Muscle of back (tissue), 3 donors: ENCODE measurements at regions not wholly inside any gene's neighbourhood (a gene's known extent, or its start where the extent isn't known, plus 50 kb on each side); places are given as distances from the start of the nearest gene placed in this dataset.

Source experiments
- DNase-seq, 3 donors: peaks; one replicate each; pipeline versions ENCODE4 v3.0.0 to v3.0.0-alpha.2; 2013

DNA sequence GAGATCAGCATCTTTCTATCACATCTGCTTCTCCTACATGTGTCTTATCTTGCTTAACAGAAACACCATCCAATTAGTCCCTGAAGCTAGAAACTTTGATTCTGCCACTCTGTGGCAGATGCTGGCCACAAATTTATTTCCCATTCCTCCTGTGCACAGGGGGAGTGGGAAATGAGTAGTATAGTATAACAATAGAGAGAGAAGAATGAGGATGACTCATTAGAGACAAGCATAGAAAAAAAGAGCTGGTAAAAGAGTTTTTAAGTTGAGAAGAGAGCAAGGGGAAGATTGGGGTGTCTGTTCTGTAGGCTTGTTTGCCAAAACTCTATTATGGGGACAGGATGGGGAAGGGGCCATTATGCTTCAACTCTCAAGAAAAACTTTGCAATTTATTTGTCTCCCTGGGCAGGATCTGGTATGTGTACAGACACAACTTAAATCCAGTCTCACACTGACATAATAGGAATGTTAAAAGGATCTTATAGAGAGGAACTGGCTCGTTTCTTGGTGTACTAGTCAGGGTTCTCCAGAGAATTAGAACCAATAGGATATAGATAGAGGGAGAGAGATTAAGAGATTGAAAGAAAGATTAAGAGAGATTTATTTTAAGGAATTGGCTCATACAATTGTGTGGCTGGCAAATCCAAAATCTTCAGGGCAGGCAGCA lies 142.6 kb upstream of the CPSF6 start:
- DNase-seq: peak in 1 of 3 donors; percentile 22

DNA sequence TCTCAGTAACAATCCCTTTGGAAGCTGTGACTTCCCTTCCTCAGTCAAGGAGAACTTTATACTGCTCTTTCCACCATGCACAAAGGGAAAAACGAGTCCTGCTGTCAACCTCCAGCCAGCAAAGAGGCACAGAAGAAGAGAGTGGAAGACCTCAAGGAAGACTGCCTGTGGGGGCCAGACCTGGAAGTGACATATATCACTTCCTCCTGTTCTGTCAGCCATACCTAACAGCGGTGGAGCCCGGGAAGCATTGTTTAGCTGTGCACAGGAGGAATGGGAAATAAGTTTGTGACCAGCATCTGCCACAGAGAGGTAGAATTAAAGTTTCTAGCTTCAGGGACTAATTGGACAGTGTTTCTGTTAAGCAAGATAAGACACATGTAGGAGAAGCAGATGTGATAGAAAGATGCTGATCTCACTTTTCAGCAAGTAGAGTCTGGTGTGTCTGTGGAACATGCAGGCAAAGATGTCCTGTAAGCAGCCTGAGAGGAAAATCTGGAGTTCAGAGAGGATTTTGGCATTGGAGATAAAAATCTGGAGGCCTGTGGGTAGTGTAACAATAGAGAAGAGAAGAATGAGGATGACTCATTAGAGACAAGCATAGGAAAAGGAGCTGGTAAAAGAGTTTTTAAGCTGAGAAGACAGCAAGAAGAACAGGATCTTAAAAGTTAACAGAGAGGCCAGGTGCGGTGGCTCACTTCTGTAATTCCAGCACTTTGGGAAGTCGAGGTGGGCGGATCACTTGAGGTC lies 141.6 kb upstream of the CPSF6 start:
- peak in 1 of 3 donors; percentile 14 for DNase-seq

DNA sequence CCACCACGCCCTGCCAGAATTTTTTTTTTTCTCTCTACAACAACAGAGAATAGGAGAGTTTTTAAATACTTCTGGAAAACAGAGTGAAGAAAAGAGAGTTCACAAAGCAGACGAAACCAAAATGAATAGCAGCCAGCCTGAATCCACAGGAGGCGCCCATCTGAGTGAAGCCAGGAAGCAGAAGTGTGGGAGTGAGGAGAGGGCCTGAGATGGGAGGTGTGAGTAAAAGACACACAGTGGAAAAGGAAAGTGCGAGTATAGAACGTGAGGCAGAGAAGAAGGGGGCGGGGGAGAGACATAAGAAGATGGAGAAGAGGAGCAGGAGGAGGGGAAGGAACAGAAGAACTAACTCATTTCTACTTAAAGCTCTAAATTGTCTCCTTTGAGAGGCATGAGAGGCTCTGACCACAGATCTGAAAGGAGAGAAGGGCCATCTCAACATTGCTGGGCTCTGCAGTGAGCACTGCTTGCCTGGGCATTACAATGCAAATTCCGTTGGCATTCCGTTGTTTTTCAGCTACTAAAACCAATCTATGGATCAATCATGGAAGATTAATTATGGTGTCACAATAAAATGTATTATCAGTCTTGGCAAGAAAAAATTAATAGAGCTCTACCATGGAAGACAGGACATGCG lies 140.1 kb upstream of the CPSF6 start:
- DNase-seq: peak in 1 of 3 donors; percentile 32

DNA sequence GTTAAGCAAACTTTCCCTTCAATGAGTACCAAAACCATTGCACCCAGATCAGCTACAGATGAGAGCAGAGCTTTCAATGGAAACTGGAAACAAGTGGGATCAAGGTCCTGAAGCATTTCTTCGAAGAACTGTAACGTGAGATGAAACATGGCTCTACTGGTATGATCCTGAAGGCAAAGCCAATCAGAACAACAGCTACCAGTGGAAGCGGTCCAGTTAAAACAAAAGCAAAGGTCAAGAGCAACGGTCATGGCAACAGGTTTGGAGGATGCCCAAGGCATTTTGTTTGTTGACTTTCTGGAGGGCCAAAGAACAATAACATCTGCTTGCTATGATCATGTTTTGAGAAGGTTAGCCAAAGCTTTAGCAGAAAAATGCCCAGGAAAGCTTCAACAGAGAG lies 137.9 kb upstream of the CPSF6 start:
- no peak for DNase-seq

DNA sequence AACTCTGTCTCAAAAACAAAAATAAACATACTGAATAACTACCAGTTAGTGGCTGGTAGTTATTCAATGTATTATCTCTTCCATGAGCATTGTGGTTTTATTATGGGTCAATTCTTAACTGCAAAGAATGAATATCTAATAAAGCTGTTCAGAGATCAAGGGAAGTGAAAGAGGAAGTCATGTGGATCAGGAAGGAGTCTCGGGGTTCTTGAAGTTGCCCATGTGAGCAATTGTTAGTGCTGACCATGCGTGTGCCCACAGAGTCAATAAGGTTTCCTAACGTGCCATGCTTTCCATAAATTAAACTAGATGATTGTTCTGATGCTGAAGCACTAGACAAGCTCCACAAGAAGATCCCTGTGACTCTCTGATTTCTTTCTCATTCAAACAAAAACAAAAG lies 136.5 kb upstream of the CPSF6 start:
- DNase-seq: peak in 1 of 3 donors; percentile 34

DNA sequence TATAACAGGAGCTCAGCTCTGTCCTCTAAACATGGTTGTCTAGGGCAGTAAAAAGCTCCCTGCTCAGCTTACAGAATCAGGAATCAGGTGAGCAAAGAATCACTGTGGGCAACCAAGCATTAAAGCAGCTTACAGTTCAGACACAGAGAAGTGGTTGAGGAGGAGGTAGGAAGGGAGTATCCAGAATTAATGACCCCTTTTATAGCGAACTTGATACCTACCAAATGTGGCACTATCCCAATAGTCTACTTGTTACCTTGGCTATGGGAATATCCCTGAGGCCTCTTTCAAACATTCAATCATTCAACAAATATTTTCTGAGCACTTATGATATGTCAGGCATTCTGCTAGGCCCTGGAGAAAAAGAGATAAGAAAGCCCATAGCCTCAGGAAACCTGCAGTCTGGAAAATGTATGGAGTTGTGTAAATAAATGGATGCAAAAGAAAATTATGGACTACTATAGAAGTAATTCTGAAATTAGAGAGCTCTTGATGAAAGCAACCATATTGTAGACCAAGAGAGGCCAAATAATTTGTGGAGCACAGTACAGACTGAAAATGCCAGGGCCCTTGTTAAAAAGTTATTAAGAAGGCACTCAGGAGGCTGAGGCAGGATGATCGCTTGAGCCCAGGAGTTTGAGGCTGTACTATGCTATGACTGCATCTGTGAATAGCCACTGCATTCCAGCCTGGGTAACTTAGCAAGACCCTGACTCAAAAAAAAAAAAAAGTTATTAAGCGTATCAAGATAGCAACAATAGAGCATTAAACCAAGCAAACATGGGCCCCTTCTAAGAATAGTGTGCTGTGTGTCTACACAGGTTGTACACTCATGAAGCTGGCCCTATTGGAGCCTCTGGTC lies 134.0 kb upstream of the CPSF6 start:
- DNase-seq: no peak

DNA sequence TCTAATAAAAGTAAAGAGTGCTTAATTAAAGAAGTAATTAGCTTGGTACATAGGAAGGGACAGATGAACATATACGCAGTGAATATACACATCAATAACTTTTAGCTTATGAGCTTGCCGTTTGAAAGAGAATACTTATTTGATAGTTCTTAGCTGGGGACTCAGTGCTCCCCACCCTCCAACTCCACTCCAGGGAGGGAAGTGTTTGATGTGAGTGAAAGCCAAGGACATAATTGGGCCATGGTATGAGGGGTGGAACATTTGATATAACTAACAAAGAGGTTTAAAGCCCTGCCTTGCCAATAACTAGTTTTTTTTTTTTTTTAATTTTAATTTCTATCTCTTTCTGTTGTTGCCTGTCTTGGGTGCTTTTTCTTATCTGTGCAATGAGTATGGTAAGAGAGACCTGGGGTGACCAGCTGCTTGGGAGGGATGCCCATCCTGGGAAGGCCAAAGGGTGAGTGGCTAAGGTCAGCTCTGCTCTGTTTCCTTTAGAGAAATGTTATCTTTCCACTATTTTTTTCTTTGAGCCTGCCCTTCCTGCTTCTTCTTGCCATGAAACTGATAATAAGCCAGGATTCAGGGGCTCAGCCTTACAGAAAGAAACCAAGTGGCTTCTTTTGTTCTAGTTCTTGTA lies 132.8 kb upstream of the CPSF6 start:
- no peak for DNase-seq

DNA sequence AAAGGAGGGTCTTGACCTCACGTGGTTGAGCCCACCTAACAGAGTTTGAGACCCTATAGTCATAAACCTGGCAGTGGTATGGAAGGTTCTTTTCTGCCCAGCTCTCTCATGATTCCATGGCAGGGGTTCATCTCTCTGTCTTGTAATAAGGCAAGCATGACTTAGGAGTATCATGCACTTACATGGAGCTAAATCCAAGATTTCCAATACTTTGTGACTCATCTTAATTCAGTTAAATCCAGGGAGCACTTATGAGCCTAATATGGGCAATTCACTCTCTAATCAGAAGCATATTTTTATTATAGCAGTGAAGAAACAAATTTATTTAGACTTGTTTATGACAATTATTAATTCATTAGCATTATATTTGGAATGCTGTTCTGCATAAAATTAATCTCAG lies 131.8 kb upstream of the CPSF6 start:
- DNase-seq: no peak

DNA sequence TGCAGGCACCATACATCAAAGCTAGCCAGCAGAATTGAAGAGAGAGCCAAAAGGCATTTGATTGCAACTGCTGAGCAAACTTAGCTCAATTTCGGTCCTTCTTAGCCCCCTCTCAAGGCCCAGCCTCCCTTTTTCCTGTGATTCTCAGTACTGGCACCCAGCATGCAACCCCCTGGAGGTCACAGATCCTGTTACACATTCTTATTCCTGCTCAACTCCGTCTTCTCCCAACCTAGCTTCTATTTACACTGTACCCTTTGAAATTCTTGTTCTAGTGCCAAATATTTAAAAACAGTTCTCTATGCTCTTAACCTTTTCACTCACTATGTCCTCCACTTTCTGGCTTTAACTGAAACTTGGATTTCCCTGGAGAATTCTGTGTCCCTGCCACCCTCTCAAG lies 131.3 kb upstream of the CPSF6 start:
- DNase-seq: no peak

DNA sequence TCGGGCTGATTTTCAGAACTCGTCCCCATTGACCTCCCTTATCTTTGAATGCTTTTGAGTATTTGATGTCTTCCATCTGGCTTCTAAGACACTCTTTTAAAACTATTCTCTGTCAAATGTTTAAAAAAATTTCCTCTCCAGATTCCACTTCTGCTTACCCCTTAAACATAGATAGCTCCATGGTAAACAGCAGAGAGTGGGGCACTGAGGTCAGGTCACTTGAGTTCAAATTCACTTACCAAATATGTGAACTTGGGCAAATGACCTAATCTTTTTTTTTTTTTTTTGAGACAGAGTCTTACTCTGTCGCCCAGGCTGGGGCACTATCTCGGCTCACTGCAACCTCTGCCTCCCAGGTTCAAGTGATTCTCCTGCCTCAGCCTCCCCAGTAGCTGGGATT lies 126.8 kb upstream of the CPSF6 start:
- DNase-seq: no peak

DNA sequence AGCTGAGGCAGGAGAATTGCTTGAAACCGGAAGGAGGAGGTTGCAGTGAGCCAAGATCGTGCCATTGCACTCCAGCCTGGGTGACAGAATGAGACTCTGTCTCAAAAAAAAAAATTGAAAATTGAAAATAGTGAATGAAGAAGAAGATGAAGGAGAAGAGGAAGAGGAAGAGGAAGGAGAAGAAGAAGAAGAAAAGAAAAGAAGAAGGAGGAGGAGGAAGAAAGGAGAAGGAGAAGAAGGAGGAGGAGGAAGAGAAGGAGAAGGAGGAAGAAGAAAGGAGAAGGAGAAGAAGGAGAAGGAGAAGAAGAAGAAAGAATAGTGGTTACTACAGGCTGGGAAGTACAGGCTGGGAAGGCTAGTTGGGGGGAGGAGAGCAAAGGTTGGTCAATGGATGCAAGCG lies 124.3 kb upstream of the CPSF6 start:
- DNase-seq: no peak

DNA sequence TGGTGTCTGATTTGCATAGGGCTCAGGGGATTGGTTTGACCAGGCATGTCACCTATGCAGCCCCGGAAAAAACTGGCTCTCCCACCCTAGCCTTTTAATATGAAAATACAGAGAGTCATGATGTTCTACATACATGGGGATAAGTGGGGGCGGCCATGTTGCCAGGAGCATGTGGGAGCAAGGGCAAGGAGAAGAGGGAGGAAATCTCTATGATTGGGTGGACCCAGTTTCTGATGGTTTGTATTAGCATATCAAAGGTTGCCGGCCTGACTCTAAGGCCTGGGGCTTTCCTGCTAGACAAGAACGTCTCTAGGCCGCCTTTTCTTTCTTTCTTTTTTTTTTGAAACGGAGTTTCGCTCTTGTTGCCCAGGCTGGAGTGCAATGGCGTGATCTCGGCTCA lies 123.4 kb upstream of the CPSF6 start:
- DNase-seq: no peak

DNA sequence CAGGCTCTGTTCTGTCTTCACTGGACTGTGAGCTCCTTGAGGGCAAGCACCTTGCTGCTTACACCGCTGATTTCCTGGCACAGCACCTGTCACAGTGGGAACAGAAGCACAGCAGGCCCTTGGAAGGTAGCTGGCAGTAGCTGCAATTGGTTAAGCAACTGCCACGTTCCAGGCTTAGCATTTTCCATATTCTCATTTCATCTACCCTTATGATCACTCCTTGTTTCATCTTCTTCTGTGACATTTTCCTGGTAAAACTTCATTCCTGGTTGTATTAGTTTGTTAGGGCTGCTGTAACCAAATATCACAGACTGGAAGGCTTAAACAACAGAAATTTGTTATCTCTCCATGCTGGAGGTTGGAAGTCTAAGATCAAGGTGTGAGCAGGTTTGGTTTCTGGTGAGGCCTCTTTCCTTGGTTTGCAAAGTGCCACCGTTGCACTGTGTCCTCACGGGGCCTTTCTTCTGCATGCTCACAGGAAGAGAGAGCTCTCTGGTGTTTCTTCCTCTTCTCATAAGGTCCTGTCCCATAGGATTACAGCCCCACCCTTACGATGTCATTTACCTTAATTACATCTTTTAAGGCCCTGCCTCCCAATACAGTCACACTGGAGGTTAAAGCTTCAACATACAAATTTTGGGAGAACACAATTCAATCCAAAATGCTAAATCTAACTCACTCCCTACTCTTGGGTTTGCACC lies 121.7 kb upstream of the CPSF6 start:
- no peak for DNase-seq

DNA sequence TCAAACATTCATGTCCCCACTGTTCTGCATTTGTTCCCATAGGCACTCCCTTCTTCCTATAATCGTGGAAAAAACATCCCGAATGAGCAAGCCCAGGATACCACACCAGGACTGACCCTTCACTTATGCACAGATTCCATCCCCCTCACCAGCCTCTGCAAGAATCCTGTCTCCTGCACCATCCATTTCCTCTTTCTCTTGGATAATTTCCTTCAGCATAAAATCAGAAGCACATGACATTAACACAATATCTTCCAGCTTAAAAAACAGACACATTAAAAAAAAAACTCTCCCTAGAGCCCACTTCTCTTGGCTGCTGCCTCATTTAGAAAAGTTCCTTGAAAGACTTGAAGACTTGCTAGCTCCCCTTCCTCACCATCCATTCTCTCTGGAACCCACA lies 120.9 kb upstream of the CPSF6 start:
- DNase-seq: no peak

DNA sequence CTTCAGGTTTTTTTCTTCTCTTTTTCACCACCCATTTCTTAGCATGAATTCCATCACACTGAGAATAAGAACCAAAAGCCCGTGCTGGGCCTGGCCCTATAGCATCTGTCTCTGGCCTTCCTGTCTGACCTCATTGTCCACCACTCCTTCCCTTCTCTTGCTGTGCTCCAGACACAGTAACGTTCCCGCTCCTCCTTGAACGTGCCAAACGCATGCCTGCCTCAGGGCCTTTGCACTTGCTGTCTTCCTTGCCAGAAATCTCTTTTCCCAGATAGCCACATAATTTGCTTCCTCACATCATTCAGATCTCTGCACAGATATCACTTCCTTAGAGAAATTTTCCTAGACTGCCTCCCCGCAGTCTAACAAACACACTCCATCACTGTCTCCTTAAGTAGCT lies 119.6 kb upstream of the CPSF6 start:
- no peak for DNase-seq

DNA sequence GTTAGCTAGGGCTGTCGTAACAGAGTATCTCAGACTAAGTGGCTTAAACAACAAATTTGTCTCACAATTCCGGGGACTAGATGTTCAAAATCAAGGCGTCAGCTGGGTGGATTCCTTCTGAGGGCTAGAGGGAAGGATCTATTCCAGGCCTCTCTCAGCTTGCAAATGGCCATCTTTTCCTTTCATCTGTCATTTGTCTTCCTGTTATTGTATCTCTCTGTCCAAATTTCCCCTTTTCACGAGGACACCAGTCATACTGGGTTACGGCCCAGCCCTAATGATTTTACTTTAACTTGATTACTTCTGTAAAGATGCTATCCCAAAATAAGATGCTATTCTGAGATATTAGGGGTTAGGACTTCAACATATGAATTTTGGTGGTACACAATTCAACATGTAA lies 119.0 kb upstream of the CPSF6 start:
- DNase-seq: no peak

DNA sequence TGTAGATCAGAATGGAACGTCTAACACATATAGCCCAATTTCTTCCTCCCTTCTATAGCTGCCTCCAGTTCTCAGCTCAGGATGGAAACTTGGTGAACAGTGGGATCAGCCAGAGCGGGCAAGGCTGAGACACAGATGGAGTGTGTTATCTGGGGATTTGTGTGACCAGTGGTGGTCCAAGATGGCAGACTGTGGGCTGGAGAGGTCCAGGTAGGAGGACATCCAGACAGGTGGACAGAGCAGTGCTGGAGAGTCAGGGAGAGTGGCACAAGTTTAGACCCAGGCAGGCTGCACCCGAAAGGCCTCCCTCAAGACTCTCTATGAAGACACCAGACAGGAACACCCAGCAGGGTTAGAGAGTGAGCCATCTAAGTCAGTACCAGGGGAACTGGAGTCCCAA lies 116.1 kb upstream of the CPSF6 start:
- DNase-seq: no peak

DNA sequence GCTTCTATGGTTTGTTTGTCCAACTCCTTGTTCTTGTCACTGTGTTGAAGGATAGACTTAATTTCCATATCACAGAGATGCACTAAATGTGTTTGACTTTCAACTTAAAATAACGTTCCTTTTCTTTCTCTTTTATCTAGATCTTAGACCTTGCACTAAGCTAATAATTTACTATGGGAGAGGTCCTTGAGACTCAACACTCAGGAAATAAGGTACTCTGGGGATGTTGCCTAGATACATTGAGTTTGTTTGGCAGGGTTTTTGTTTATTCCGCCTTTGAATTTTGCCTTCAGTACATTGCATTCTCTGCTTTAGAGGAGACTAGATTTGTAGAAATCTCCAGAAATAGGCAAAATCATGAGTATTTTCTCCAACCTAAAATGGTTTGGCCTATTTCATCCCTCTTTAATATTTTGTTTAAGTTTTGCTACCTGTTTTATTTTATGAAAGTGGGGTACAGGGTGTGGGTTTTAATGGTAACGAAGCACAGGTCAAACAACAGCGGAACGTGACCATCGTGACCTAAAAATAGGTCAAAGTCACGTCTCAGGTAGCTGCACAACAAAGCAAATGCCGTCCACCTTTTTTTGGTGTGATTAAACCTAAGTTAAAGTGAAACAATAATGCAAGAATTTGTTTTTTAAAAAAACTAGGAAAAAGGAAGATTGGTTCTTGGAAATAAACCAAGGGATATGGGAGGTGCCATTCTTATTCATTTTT lies 115.3 kb upstream of the CPSF6 start:
- DNase-seq: peak in 1 of 3 donors; percentile 63

DNA sequence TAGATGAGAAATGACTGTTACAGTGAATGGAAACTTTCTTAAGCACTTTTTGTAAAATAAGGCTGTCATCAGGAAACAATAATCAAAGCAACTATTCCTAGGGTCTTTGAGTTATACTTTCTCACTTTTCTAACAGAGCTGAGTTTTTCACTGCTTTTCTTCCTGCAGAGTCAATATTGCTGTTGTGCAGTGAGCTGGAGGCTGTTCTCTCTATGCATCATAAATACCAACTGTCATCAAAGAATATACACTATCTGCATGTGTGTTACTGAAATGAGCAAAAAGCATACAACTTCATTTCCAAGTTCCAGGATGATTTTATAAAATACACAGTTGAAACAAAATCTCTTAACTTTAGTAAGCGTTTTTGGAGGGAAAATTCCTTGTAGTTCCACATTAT lies 110.4 kb upstream of the CPSF6 start:
- no peak for DNase-seq

DNA sequence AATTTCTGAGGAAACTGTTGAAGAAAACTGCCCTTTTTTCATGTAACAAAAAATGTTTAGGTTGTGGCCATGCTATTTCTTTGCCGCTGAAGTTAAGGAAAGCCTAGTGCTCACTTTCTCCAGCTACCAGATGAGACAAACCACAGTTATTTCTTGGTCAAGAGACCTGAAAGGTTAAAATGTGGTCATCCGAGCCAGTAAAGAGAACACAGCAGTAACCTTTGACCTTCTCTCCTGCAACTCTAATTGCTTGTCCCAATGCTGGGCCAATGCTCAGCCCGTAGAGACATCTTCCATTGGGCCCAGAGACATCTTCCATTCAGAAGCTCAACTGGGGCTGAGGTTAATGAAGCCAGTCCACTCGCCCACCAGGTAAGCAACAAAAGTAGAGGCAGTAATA lies 109.8 kb upstream of the CPSF6 start:
- no peak for DNase-seq

DNA sequence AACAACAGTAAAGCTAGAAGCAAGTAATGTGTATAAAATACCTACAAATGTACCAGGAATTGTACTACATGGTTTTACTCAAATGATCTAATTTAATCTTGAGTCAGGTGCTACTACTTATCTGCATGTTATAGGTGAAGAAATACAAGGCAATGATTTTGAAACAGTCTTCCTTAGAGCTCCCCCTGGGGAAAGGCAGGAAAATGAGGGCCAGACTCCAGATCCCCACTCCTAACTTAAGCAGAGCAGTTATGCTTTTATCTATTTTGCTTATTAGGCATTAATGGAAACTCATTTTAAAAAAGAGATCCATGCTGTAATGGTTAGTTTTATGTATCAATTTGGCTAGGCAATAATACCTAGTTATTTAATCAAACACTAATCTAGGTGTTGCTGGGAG lies 109.3 kb upstream of the CPSF6 start:
- DNase-seq: no peak
